Transverse colon (tissue), 3 donors: ENCODE measurements at regions not wholly inside any gene's neighbourhood (a gene's known extent, or its start where the extent isn't known, plus 50 kb on each side); places are given as distances from the start of the nearest gene placed in this dataset.

Experiments
- CTCF ChIP-seq, 5 experiments: fragments of 200-600 bp in 3 of 5; fragments of 450-650 bp in 2 of 5; sonication (generic) in 3 of 5; IDR thresholded peaks; 1 replicate in 2 of 5; 2 replicates in 3 of 5; pipeline ENCODE4 v1.5.1; 2016 to 2017; ENCODE audit warnings: antibody characterized with exemption in 5 of 5, inconsistent platforms in 3 of 5, mild to moderate bottlenecking in 2 of 5, moderate library complexity in 1 of 5
- EP300 ChIP-seq: sonication (generic); formaldehyde crosslinking; IDR thresholded peaks from one replicate; pipeline ENCODE4 v1.6.1; 2017; ENCODE audit warnings: antibody characterized with exemption, low read depth

- TF ChIP-seq EP300 (no peak), CTCF (IDR thresholded peaks at IDR 0.05) (no peak)
Observed at GRCh38 chr4:164424846-164425245, 329.1 kb upstream of the SMIM31 start.
